NT2/D1 (cell line): ENCODE measurements at regions not wholly inside any gene's neighbourhood (a gene's known extent, or its start where the extent isn't known, plus 50 kb on each side); places are given as distances from the start of the nearest gene placed in this dataset.

Experiments
- SUZ12 ChIP-seq: IDR thresholded peaks from 2 replicates; pipeline ENCODE4 v1.6.1; 2011; ENCODE audit not compliant: insufficient read length, insufficient read depth; ENCODE audit errors: extremely low read depth
- YY1 ChIP-seq: IDR thresholded peaks from 2 replicates; pipeline ENCODE4 v1.6.1; 2011; ENCODE audit not compliant: insufficient read length, insufficient read depth

DNA sequence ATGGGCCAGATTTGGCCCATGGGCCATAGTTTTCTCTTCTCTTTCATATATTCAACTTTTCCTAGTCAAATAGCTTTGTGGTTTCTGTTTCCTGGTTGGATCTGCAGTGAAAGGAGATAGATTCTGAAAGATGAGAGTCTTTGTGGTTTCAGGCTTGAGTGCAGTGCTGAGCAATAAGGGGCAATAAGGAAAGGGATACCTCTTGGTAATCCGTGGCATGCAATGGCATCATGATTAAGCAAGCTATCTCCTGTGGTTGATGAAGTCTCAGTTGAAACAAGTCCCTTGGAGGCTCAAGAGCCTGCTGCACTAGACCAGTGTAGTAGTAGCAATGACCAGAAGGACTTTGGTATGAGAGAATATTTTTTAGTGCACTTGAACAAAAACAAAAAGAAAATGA is 187.7 kb upstream of the CNTNAP2 start:
- no peak for TF ChIP-seq SUZ12
- TF ChIP-seq YY1: no peak
